ENCODE measurements at regions not wholly inside any gene's neighbourhood (a gene's known extent, or its start where the extent isn't known, plus 50 kb on each side); places are given as distances from the start of the nearest gene placed in this dataset.
"Not testable (repeated sequence)": the region's sequence is repeated elsewhere in the genome, so short reads cannot be mapped to it uniquely, and the experiment has no call there.

GRCh38 chr10:43839973-43840372, 191.3 kb upstream of the ZNF32 start:
- no peak overlapping the region for H3K4me3 ChIP-seq (replicated peaks in 1 of 2; ENCODE audit: low read depth in 2 of 2, low read length in 2 of 2)
- no peak for TF ChIP-seq CTCF (IDR thresholded peaks at IDR 0.05; ENCODE audit: low read depth, low read length)
- DNase-seq (ENCODE audit: low read depth in 2 of 2), result no peak

- not testable (repeated sequence) for H3K4me3 ChIP-seq (replicated peaks in 1 of 2; ENCODE audit: low read depth in 2 of 2, low read length in 2 of 2); DNase-seq (ENCODE audit: low read depth in 2 of 2)
Measured at GRCh38 chr10:43834751-43835150, 186.1 kb upstream of the ZNF32 start.

- TF ChIP-seq CTCF (IDR thresholded peaks at IDR 0.05; ENCODE audit: low read depth, low read length), result no peak
- no peak overlapping the region for H3K4me3 ChIP-seq (replicated peaks in 1 of 2; ENCODE audit: low read depth in 2 of 2, low read length in 2 of 2)
- DNase-seq (ENCODE audit: low read depth in 2 of 2), result no peak
Measured at GRCh38 chr10:43827853-43828252, 179.2 kb upstream of the ZNF32 start.

GRCh38 chr10:43825984-43826383, 177.3 kb upstream of the ZNF32 start:
- no peak for DNase-seq (ENCODE audit: low read depth in 2 of 2)
- TF ChIP-seq CTCF (IDR thresholded peaks at IDR 0.05; ENCODE audit: low read depth, low read length), result no peak
- H3K4me3 ChIP-seq (replicated peaks in 1 of 2; ENCODE audit: low read depth in 2 of 2, low read length in 2 of 2), result no peak overlapping the region

GRCh38 chr10:43825421-43825820, 176.7 kb upstream of the ZNF32 start:
- H3K4me3 ChIP-seq (replicated peaks in 1 of 2; ENCODE audit: low read depth in 2 of 2, low read length in 2 of 2), result no peak overlapping the region
- DNase-seq (ENCODE audit: low read depth in 2 of 2), result no peak
- TF ChIP-seq CTCF (IDR thresholded peaks at IDR 0.05; ENCODE audit: low read depth, low read length), result no peak

- no peak overlapping the region for H3K4me3 ChIP-seq (replicated peaks in 1 of 2; ENCODE audit: low read depth in 2 of 2, low read length in 2 of 2)
- no peak for TF ChIP-seq CTCF (IDR thresholded peaks at IDR 0.05; ENCODE audit: low read depth, low read length)
- DNase-seq (ENCODE audit: low read depth in 2 of 2), result peak; percentile 88 to 94
Measured at GRCh38 chr10:43824934-43825333, 176.3 kb upstream of the ZNF32 start.

- no peak overlapping the region for H3K4me3 ChIP-seq (replicated peaks in 1 of 2; ENCODE audit: low read depth in 2 of 2, low read length in 2 of 2)
- TF ChIP-seq CTCF (IDR thresholded peaks at IDR 0.05; ENCODE audit: low read depth, low read length), result no peak
- DNase-seq (ENCODE audit: low read depth in 2 of 2), result peak; percentile 54 to 56
Measured at GRCh38 chr10:43822631-43823580, 174.2 kb upstream of the ZNF32 start.

All from cardiac fibroblast (primary cell).